ENCODE measurements at regions not wholly inside any gene's neighbourhood (a gene's known extent, or its start where the extent isn't known, plus 50 kb on each side); places are given as distances from the start of the nearest gene placed in this dataset.
"Not testable (repeated sequence)": the region's sequence is repeated elsewhere in the genome, so short reads cannot be mapped to it uniquely, and the experiment has no call there.

GRCh38 chr9:12439267-12439666 lies 253.9 kb upstream of the TYRP1 start:
- H3K4me3 ChIP-seq (ENCODE audit: low read length): no peak overlapping the region
- no peak for TF ChIP-seq CTCF (IDR thresholded peaks at IDR 0.05; ENCODE audit: insufficient read depth, low read depth, low read length, missing control alignments)
- no peak for DNase-seq (ENCODE audit: low read depth)

GRCh38 chr9:12441080-12441479 lies 252.1 kb upstream of the TYRP1 start:
- not testable (repeated sequence) for DNase-seq (ENCODE audit: low read depth); H3K4me3 ChIP-seq (ENCODE audit: low read length)

GRCh38 chr9:12441506-12441905 lies 251.7 kb upstream of the TYRP1 start:
- H3K4me3 ChIP-seq (ENCODE audit: low read length): no peak overlapping the region
- DNase-seq (ENCODE audit: low read depth): no peak
- no peak for TF ChIP-seq CTCF (IDR thresholded peaks at IDR 0.05; ENCODE audit: insufficient read depth, low read depth, low read length, missing control alignments)

- no peak for TF ChIP-seq CTCF (IDR thresholded peaks at IDR 0.05; ENCODE audit: insufficient read depth, low read depth, low read length, missing control alignments)
- no peak for DNase-seq (ENCODE audit: low read depth)
- no peak overlapping the region for H3K4me3 ChIP-seq (ENCODE audit: low read length)
These were observed 244.9 kb upstream of the TYRP1 start for GRCh38 chr9:12448246-12448645.

- DNase-seq (ENCODE audit: low read depth): no peak
- no peak for TF ChIP-seq CTCF (IDR thresholded peaks at IDR 0.05; ENCODE audit: insufficient read depth, low read depth, low read length, missing control alignments)
- H3K4me3 ChIP-seq (ENCODE audit: low read length): no peak overlapping the region
These were observed 235.9 kb upstream of the TYRP1 start for GRCh38 chr9:12457237-12457636.

GRCh38 chr9:12461763-12462460 lies 231.3 kb upstream of the TYRP1 start:
- H3K4me3 ChIP-seq (ENCODE audit: low read length): no peak overlapping the region
- no peak for TF ChIP-seq CTCF (IDR thresholded peaks at IDR 0.05; ENCODE audit: insufficient read depth, low read depth, low read length, missing control alignments)
- DNase-seq (ENCODE audit: low read depth): no peak

GRCh38 chr9:12462861-12463260 lies 230.3 kb upstream of the TYRP1 start:
- no peak for DNase-seq (ENCODE audit: low read depth)
- H3K4me3 ChIP-seq (ENCODE audit: low read length): no peak overlapping the region
- TF ChIP-seq CTCF (IDR thresholded peaks at IDR 0.05; ENCODE audit: insufficient read depth, low read depth, low read length, missing control alignments): no peak
